AG04449 (cell line): ENCODE measurements at regions not wholly inside any gene's neighbourhood (a gene's known extent, or its start where the extent isn't known, plus 50 kb on each side); places are given as distances from the start of the nearest gene placed in this dataset.

Experiments used
- CTCF ChIA-PET: fragments of 350-600 bp; formaldehyde crosslinking; extraction: SDS; loops from one replicate; lab custom pipeline; 2021; ENCODE audit warnings: antibody characterized with exemption; lab: Yijun Ruan, JAX
- POLR2A ChIA-PET: fragments of 400-600, 350-600 bp; formaldehyde crosslinking; extraction: SDS; loops from one replicate; lab custom pipeline; 2020; ENCODE audit warnings: antibody characterized with exemption, inconsistent platforms; lab: Yijun Ruan, JAX
- DNase-seq: peaks from one replicate; pipeline ENCODE4 v3.0.0-alpha.2; 2010; ENCODE audit warnings: low read depth, low spot score
- H3K4me3 ChIP-seq: 2 replicates; pipeline ENCODE4 v1.5.1; 2011; ENCODE audit warnings: low read depth, mild to moderate bottlenecking, control low read depth, low read length
- CTCF ChIP-seq: IDR thresholded peaks from one replicate; pipeline ENCODE4 v1.5.1; 2011; ENCODE audit warnings: mild to moderate bottlenecking, moderate library complexity, low read length, control low read depth, inconsistent platforms; ENCODE audit not compliant: insufficient read depth; ENCODE audit errors: missing control alignments

GRCh38 chr13:105940882-105941281, 594.6 kb downstream of the EFNB2 start:
- no peak for TF ChIP-seq CTCF
- no peak overlapping the region for H3K4me3 ChIP-seq
- DNase-seq, result no peak
- CTCF ChIA-PET, result no interaction called here
- POLR2A ChIA-PET, result no interaction called here

GRCh38 chr13:105937451-105937850, 598.0 kb downstream of the EFNB2 start:
- H3K4me3 ChIP-seq, result no peak overlapping the region
- DNase-seq, result no peak
- POLR2A ChIA-PET, result no interaction called here
- CTCF ChIA-PET, result interaction anchor here (0.9 to 1.1 kb wide), 2 partner anchors 10 to 11 kb away, joined by 3 read pairs; no protein-coding TSS in a partner anchor
- TF ChIP-seq CTCF, result no peak

- ChIA-PET POLR2A (no interaction called here), CTCF (interaction anchor here (0.9 to 1.1 kb wide), 2 partner anchors 10 to 11 kb away, joined by 3 read pairs; no protein-coding TSS in a partner anchor)
- no peak for TF ChIP-seq CTCF
- no peak for DNase-seq
- no peak overlapping the region for H3K4me3 ChIP-seq
Measured at GRCh38 chr13:105936816-105937215, 598.6 kb downstream of the EFNB2 start.

GRCh38 chr13:105929505-105929904, 606.0 kb downstream of the EFNB2 start:
- ChIA-PET CTCF (no interaction called here), POLR2A (no interaction called here)
- no peak for TF ChIP-seq CTCF
- no peak overlapping the region for H3K4me3 ChIP-seq
- no peak for DNase-seq

GRCh38 chr13:105928901-105929300, 606.6 kb downstream of the EFNB2 start:
- DNase-seq, result no peak
- H3K4me3 ChIP-seq, result no peak overlapping the region
- TF ChIP-seq CTCF, result no peak
- ChIA-PET POLR2A (no interaction called here), CTCF (no interaction called here)

- CTCF ChIA-PET, result no interaction called here
- no peak overlapping the region for H3K4me3 ChIP-seq
- POLR2A ChIA-PET, result no interaction called here
- no peak for TF ChIP-seq CTCF
- no peak for DNase-seq
Measured at GRCh38 chr13:105928048-105928447, 607.4 kb downstream of the EFNB2 start.
